GM19397 (cell line): ENCODE measurements at regions not wholly inside any gene's neighbourhood (a gene's known extent, or its start where the extent isn't known, plus 50 kb on each side); places are given as distances from the start of the nearest gene placed in this dataset.
"Not testable (repeated sequence)": the region's sequence is repeated elsewhere in the genome, so short reads cannot be mapped to it uniquely, and the experiment has no call there.

ENCODE experiments used
- ATAC-seq: cut with Tn5 transposase; IDR thresholded peaks from one replicate; pipeline ENCODE4 v1.9.1; 2021; ENCODE audit warnings: mild to moderate bottlenecking, moderate library complexity; ENCODE audit not compliant: unreplicated experiment

GRCh38 chr13:64674126-64674525, 2556.0 kb downstream of the PCDH9 start:
- no peak for ATAC-seq

GRCh38 chr13:64672751-64673150, 2557.4 kb downstream of the PCDH9 start:
- no peak for ATAC-seq

- no peak for ATAC-seq
Observed at GRCh38 chr13:64662887-64663593, 2567.1 kb downstream of the PCDH9 start.

DNA sequence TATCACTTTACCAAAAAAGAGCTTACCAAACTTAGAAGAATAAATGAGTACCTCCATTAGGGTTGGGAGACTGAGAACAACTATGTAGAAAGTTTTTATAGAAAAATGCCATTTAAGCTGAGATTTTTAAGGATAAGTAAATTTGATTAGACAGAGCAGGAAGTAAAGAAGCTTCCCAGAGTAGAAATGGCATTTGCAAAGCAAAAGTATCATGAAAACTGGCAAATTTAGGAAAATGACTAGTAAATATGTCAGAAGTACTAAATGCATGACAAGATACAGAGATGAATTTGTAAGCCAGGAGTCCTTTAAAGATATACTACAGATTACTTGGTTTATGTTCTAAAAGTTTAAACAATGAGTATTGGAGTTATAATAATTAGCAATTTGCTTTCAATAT, 2581.8 kb downstream of the PCDH9 start:
- ATAC-seq: no peak

GRCh38 chr13:64643066-64643465, 2587.1 kb downstream of the PCDH9 start:
- no peak for ATAC-seq

- ATAC-seq: no peak
Observed at GRCh38 chr13:64640002-64640401, 2590.1 kb downstream of the PCDH9 start.

- ATAC-seq: no peak
Observed at GRCh38 chr13:64639206-64639605, 2590.9 kb downstream of the PCDH9 start.

DNA sequence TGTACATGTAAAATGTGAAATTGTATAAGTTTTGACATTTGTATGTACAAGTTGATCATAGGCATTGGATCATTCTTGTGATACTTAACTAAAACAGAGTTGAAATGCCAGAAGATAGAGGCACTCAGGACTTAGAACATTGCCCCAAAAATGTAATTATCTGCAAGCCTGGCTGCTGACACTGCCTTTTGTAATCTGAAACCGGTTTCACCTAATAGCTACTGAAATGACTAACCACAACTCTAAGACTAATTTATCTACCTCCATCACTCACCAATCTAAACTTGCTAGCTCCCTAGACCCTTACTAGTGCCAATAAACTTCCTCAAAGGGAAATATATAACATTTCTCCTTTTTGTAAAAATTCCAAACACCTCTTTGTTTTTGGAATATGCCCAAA, 2596.2 kb downstream of the PCDH9 start:
- ATAC-seq: no peak

- no peak for ATAC-seq
Observed at GRCh38 chr13:64627654-64628053, 2602.5 kb downstream of the PCDH9 start.

- no peak for ATAC-seq
Observed at GRCh38 chr13:64626105-64626504, 2604.0 kb downstream of the PCDH9 start.

- no peak for ATAC-seq
Observed at GRCh38 chr13:64617231-64617630, 2612.9 kb downstream of the PCDH9 start.

DNA sequence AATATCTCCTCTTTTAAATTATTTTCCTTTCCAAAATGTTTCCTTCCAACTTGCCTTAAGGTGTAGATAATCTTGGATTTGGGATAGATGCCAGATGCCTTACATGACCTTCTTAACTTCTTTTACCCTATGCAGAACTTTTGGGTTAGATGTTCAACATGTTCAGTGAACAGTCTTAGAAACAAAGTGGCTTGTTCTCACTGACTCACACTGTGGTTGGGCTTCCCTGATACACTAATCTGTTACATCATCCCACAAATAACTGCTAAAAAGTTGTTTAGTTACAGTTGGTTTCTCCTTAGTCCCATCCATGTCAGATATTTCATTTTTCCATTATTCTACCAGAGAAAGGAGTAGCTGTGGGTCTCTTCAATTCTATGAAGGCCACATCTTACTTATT, 2638.2 kb downstream of the PCDH9 start:
- ATAC-seq: no peak

DNA sequence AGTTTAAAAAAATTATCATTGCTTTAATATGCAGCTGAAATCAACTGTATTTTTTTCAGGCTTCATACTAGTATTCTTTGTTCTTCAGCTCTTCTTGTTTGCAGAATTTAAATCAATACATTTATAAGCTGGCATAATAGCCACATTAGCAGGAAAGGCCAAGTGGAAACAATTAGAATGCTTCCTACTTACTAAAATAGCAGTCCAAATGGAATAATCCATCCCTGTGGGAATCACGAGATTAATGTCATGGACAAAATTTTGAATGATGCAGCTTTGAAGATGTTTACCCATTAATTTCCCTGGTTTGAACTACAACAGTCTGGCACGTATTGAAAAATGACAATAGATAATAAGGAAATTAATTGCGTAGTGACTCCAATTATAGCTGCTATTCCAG, 2650.8 kb downstream of the PCDH9 start:
- no peak for ATAC-seq

DNA sequence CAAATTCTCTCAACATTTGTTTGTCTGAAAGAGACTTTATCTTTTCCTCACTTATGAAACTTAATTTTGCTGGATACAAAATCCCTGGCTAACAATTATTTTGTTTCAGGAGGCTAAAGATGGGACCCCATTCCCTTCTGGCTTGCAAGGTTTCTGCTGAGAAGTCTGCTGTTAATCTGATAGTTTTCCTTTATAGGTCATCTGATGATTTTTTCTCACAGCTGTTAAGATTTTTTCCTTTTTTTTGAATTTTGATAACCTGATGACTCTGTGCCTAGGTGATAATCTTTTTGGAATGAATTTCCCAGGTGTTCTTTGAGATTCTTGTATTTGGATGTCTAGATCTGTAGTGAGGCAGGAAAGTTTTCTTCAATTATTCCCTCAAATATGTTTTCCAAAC, 2661.4 kb downstream of the PCDH9 start:
- no peak for ATAC-seq

DNA sequence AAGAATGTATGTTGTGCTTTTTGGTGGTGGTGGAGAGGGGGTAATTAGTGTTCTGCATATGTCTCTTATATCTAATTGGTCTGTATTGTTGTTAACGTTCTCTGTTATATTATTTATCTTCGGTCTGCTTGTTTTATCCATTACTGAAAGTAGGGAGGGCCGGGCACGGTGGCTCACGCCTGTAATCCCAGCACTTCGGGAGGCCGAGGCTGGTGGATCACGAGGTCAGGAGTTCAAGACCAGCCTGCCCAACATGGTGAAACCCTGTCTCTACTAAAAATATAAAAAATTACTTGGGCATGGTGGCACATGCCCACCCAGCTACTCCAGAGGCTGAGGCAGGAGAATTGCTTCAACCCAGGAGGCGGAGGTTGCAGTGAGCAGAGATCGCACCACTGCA, 2672.1 kb downstream of the PCDH9 start:
- not testable (repeated sequence) for ATAC-seq

DNA sequence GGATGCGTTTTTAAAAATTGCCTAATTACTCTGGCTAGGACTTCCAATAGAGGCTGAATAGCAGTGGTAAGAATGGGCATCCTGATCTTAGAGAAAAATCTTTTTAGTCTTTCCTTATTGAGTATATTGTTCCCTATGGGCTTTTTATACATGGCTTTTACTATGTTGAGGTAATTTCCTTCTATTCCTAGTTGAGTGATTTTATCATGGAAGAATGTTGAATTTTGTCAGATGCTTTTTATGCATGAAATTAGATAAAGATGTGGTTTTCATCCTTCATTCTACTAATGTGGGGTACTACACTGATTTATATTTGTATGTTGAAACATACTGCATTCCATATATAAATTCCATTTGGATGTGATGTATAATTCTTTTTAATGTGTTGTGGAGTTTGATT, 2673.8 kb downstream of the PCDH9 start:
- ATAC-seq: no peak

DNA sequence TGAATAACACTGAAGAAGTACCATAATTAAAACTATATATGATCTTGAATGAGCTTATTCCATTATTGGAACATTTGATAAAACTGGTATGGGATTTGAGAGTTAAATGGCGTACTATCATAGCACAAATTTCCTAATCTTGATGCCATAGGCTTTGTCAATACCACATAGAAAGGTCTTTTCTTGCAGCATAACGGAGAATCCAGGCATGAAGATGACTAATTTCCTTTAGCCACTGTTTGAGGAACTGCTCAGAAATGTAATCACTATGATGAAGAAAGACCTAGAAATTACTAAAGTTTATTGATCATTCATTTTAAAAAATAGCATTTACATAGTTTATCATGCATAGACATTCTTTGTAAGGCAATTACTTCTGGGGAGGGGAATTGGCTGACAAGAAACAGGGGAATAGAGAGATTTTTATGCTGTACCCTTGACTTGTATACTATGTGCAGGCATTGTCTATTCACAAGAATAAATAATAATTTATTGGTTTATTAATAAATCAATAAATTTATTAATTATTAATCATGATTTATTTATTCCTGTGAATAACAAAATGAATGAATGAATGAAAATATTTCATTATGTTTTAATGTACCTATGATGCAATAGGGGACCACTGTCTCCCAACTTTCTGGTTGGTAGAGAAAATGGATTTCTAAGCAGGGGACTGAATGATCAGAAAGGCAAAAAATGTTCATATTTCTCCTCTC, 2676.6 kb downstream of the PCDH9 start:
- ATAC-seq: no peak

DNA sequence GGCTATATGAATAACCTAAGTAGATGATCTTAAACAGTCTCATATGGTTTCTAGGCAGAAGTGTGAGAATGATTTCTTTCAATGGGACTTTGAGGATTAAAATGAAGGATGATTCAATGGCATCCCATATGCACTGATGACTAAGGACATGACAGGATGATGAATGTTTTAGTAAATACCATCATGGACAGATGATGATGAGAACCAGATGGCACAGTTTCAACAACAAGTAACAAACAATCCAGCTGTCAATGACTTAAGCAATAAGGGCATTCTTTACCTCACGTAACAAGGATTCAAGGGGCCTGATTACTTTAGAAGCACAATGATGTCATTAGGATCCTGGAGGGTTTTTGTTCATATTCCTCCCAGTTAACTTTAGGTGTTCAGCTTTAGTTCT, 2678.4 kb downstream of the PCDH9 start:
- no peak for ATAC-seq

DNA sequence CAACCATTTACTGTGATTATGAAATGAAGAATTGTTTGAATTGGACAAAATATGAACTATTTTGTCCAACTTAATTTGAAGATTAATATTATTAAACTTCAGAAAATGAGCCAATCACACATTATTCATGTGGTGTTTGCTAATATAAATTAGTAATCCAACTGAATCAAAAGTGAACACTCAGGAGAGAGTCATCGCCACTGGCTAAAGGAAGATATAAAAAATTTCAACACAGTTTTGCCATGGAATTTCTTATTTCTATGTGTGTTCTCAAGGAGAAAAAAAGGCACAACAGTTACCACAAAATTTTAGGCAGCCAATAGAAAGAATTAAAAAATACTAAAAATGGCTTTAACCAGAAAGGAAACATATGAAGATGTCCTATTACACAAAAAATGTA, 2683.8 kb downstream of the PCDH9 start:
- no peak for ATAC-seq

DNA sequence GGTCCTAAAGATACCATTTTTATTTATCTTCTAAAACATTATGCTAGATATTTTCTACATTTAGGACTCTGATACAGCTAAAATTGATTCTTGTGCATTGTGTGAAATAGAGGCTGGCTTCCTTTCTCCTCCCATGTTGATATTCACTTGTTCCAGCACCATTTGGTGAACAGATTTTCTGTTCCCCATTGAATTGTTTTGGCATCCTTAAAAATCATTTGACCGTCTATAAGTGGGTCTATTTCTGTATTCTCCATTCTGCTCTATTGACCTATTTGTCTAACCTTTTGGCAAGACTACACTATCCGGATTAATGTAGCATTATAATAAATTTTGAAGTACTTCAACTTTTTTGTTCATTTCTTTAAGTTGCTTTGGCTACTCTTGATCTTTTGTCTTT, 2689.2 kb downstream of the PCDH9 start:
- ATAC-seq: no peak

DNA sequence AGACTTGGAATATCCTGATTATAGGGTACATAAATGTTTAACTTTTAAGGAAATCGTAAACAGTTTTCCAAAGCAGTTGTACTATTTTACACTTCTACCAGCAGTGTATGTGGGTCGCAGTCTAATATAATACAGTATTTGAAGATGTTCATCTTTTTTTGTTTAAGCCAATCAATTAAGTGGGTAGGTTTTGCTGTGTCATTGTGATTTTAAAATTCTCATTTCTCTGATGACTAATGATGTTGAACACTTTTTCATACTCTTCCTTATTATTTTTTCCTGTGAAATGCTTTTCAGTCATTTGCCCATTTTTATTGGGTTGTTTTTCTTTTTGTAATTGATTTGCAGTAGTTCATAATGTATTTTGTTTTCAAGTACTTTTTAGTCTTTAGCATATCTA, 2689.7 kb downstream of the PCDH9 start:
- ATAC-seq: no peak

GRCh38 chr13:64538711-64539110, 2691.4 kb downstream of the PCDH9 start:
- no peak for ATAC-seq

GRCh38 chr13:64534302-64534701, 2695.8 kb downstream of the PCDH9 start:
- no peak for ATAC-seq
